Stomach (tissue), 8 donors: ENCODE measurements at regions not wholly inside any gene's neighbourhood (a gene's known extent, or its start where the extent isn't known, plus 50 kb on each side); places are given as distances from the start of the nearest gene placed in this dataset.

ENCODE experiments used
- DNase-seq, 2 donors: peaks; one replicate each; pipeline versions ENCODE4 v3.0.0 to v3.0.0-alpha.2; 2013 to 2019
- H3K27ac ChIP-seq, 5 donors: fragments of 200-600 bp in 4 of 5; sonication (generic) in 4 of 5; one replicate each; pipeline ENCODE4 v1.5.1; 2013 to 2019; ENCODE audit warnings: mild to moderate bottlenecking in 1 of 5, moderate library complexity in 1 of 5
- H3K27me3 ChIP-seq, 3 donors: fragments of 200-600 bp; sonication (generic); one replicate each; pipeline ENCODE4 v1.5.1; 2017 to 2019; ENCODE audit warnings: mixed run types in 1 of 3
- H3K36me3 ChIP-seq, 4 donors: fragments of 200-600 bp; sonication (generic); 1 replicate in 3 of 4; 2 replicates in 1 of 4; pipeline ENCODE4 v1.5.1; 2016 to 2019
- H3K4me1 ChIP-seq, 4 donors: fragments of 200-600 bp; sonication (generic); one replicate each; pipeline ENCODE4 v1.5.1; 2016 to 2019
- H3K4me3 ChIP-seq, 4 donors: fragments of 200-600 bp; sonication (generic) in 3 of 4; one replicate each; pipeline ENCODE4 v1.5.1; 2016 to 2019; ENCODE audit warnings: mild to moderate bottlenecking in 1 of 4
- H3K9me3 ChIP-seq, 4 donors: fragments of 200-600 bp; sonication (generic); one replicate each; pipeline ENCODE4 v1.5.1; 2016 to 2019
- CTCF ChIP-seq, 7 experiments: fragments of 450-650 bp in 4 of 7; fragments of 200-600 bp in 3 of 7; sonication (generic) in 3 of 7; IDR thresholded peaks; one replicate each; pipeline ENCODE4 v1.5.1; 2016 to 2019; ENCODE audit warnings: antibody characterized with exemption in 7 of 7, control low read depth in 2 of 7, mild to moderate bottlenecking in 1 of 7
- EP300 ChIP-seq: sonication (generic); formaldehyde crosslinking; IDR thresholded peaks from one replicate; pipeline ENCODE4 v1.6.1; 2017; ENCODE audit warnings: antibody characterized with exemption
- POLR2A ChIP-seq, 4 donors: fragments of 450-650 bp; IDR thresholded peaks; one replicate each; pipeline ENCODE4 v1.6.1; 2016; ENCODE audit warnings: antibody characterized with exemption in 4 of 4, control low read depth in 2 of 4, mild to moderate bottlenecking in 1 of 4, moderate library complexity in 1 of 4
- POLR2AphosphoS5 ChIP-seq, 3 donors: sonication (generic); formaldehyde crosslinking; IDR thresholded peaks; one replicate each; pipeline ENCODE4 v1.6.1; 2016; ENCODE audit warnings: antibody characterized with exemption in 3 of 3
- WGBS, 5 donors: extraction: QIAGEN DNeasy Blood & Tissue Kit in 3 of 5; methylation state at CpG; one replicate each; pipeline versions ENCODE4 v1.1.5 to v1.1.7; 2013 to 2018; 5-methylcytosine and 5-hydroxymethylcytosine counted together
- intact Hi-C: fragments of 100-400 bp; cut with DNase I; formaldehyde crosslinking; loops from one replicate; pipeline ENCODE4 v1.15.1; 2023; ENCODE audit warnings: low total_unique reads
- donor health status: healthy with polysubstance abuse.
- donor health status: Bipolar disorder and iron deficiency.
- donor health status: healthy.

GRCh38 chr2:19046986-19047780, 311.2 kb downstream of the OSR1 start:
- Histone ChIP-seq H3K9me3 (no peaks in the 10 kb centered on the region), H3K27ac (no peak overlapping the region), H3K36me3 (no peaks in the 10 kb centered on the region), H3K4me1 (peaks cover 10 to 40% (median 33%) of the 10 kb centered on the region in 4 donors), H3K27me3 (no peaks in the 10 kb centered on the region), H3K4me3 (no peak overlapping the region)
- WGBS, 5 donors: 72 to 86% (median 76%) methylated on average over 4 of the region's 4 CpGs
- TF ChIP-seq EP300: no peak
- TF ChIP-seq POLR2AphosphoS5 (IDR thresholded peaks at IDR 0.05): no peak
- no peak for TF ChIP-seq CTCF (IDR thresholded peaks at IDR 0.05)
- TF ChIP-seq POLR2A (IDR thresholded peaks at IDR 0.05): no peak
- DNase-seq: peak in 1 of 2 donors; percentile 57
- intact Hi-C loops: no loop called here

GRCh38 chr2:19045151-19045550, 313.3 kb downstream of the OSR1 start:
- intact Hi-C loops: no loop called here

GRCh38 chr2:19043893-19044292, 314.5 kb downstream of the OSR1 start:
- Histone ChIP-seq H3K9me3 (no peaks in the 10 kb centered on the region), H3K4me1 (peaks cover 7 to 37% (median 29%) of the 10 kb centered on the region in 4 donors), H3K27ac (peak overlapping the region in 2 of 5 donors; percentile 3 to 73)

More at GRCh38 chr2:19045151-19045550, 313.3 kb downstream of the OSR1 start:
- Histone ChIP-seq H3K9me3 (no peaks in the 10 kb centered on the region), H3K4me3 (no peak overlapping the region), H3K36me3 (no peaks in the 10 kb centered on the region), H3K27me3 (no peaks in the 10 kb centered on the region), H3K27ac (peak overlapping the region in 1 of 5 donors; percentile 35), H3K4me1 (peaks cover 10 to 44% (median 35%) of the 10 kb centered on the region in 4 donors)
- no peak for DNase-seq
- TF ChIP-seq POLR2AphosphoS5 (IDR thresholded peaks at IDR 0.05): no peak
- no peak for TF ChIP-seq CTCF (IDR thresholded peaks at IDR 0.05)
- TF ChIP-seq EP300: no peak
- no peak for TF ChIP-seq POLR2A (IDR thresholded peaks at IDR 0.05)
- 52 to 73% (median 59%) methylated on average over 4 of the region's 4 CpGs for WGBS, 5 donors

More at GRCh38 chr2:19043893-19044292, 314.5 kb downstream of the OSR1 start:
- Histone ChIP-seq H3K4me3 (no peak overlapping the region), H3K36me3 (no peaks in the 10 kb centered on the region), H3K27me3 (no peaks in the 10 kb centered on the region)
- intact Hi-C loops: no loop called here
- peak; percentile 39 to 60 for DNase-seq
- WGBS, 5 donors: 32 to 63% (median 44%) methylated on average over 2 of the region's 2 CpGs
- TF ChIP-seq POLR2AphosphoS5 (IDR thresholded peaks at IDR 0.05) (peak in 2 of 3 donors; percentile 13 to 59), CTCF (IDR thresholded peaks at IDR 0.05) (no peak), EP300 (no peak), POLR2A (IDR thresholded peaks at IDR 0.05) (no peak)
